Uterus (tissue), 3 donors: ENCODE measurements at regions not wholly inside any gene's neighbourhood (a gene's known extent, or its start where the extent isn't known, plus 50 kb on each side); places are given as distances from the start of the nearest gene placed in this dataset.

Experiments used
- DNase-seq, 2 donors: peaks; one replicate each; pipeline ENCODE4 v3.0.0-alpha.2; 2019 to 2020
- H3K27ac ChIP-seq, 2 donors: fragments of 200-600 bp; sonication (generic); 1 replicate in 1 of 2; 2 replicates in 1 of 2; pipeline ENCODE4 v1.5.1; 2016 to 2018
- H3K27me3 ChIP-seq, 2 donors: fragments of 200-600 bp; sonication (generic); one replicate each; pipeline ENCODE4 v1.5.1; 2018 to 2019; ENCODE audit warnings: control low read depth in 1 of 2
- H3K36me3 ChIP-seq, 2 donors: fragments of 200-600 bp; sonication (generic); one replicate each; pipeline ENCODE4 v1.5.1; 2019; ENCODE audit warnings: control low read depth in 1 of 2
- H3K4me1 ChIP-seq, 2 donors: fragments of 200-600 bp; sonication (generic); one replicate each; pipeline ENCODE4 v1.5.1; 2018 to 2019; ENCODE audit warnings: control low read depth in 1 of 2
- H3K4me3 ChIP-seq, 2 donors: fragments of 200-600 bp; sonication (generic); 1 replicate in 1 of 2; 2 replicates in 1 of 2; pipeline ENCODE4 v1.5.1; 2018 to 2019; ENCODE audit warnings: mild to moderate bottlenecking in 1 of 2
- H3K9me3 ChIP-seq, 2 donors: fragments of 200-600 bp; sonication (generic); one replicate each; pipeline ENCODE4 v1.5.1; 2019; ENCODE audit warnings: control low read depth in 1 of 2
- CTCF ChIP-seq, 4 experiments: fragments of 200-600 bp in 2 of 4; fragments of 450-650 bp in 2 of 4; sonication (generic) in 2 of 4; IDR thresholded peaks; one replicate each; pipeline ENCODE4 v1.5.1; 2016 to 2019; ENCODE audit warnings: antibody characterized with exemption in 4 of 4, mild to moderate bottlenecking in 2 of 4, moderate library complexity in 1 of 4
- POLR2A ChIP-seq, 2 donors: fragments of 450-650 bp; IDR thresholded peaks; one replicate each; pipeline ENCODE4 v1.6.1; 2016; ENCODE audit warnings: antibody characterized with exemption in 2 of 2, mild to moderate bottlenecking in 1 of 2, moderate library complexity in 1 of 2
- intact Hi-C: fragments of 100-400 bp; cut with DNase I; formaldehyde crosslinking; loops from one replicate; pipeline ENCODE4 v1.15.1; 2023; ENCODE audit warnings: low total_unique reads
- donor health status: DM: yes; HTN: yes; CAD: no.

DNA sequence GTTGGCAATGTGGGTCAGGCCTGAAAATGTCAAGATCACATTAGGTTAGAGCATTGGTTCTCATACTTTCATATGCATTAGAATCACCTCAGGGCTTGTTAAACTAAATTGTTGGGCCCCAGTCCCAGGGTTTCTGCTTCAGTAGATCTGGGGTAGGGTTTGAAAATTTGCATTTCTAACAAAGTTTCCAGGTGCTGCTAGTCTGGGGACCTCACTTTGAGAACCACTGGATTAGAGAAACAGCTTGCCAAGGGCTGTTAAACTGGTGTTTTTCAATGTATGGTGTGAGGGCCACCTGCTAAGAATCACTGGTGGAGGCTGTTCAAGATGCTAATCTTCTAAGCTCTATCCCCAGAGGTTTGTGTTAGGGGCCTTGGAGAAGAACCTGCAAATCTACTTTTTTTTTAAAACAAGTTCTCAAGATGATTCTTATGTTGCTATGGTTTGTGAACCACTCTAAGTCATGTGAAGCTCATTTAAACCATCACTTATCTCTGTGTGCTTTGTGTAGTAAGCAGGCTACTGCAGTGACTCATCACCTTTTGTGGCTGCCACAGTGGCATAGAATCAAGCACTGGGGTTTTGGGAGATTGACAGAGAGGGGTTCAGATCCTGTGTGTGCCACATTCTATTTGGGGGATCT, 152.2 kb downstream of the S1PR1 start:
- TF ChIP-seq CTCF (IDR thresholded peaks at IDR 0.05) (no peak), POLR2A (IDR thresholded peaks at IDR 0.05) (no peak)
- Histone ChIP-seq H3K36me3 (no peaks in the 10 kb centered on the region), H3K27ac (no peak overlapping the region), H3K27me3 (no peaks in the 10 kb centered on the region), H3K4me1 (no peaks in the 10 kb centered on the region), H3K9me3 (no peaks in the 10 kb centered on the region), H3K4me3 (no peak overlapping the region)
- intact Hi-C loops, result no loop called here
- DNase-seq, result no peak

GRCh38 chr1:101389547-101389929, 152.7 kb downstream of the S1PR1 start:
- Histone ChIP-seq H3K36me3 (no peaks in the 10 kb centered on the region), H3K27ac (no peak overlapping the region), H3K4me1 (no peaks in the 10 kb centered on the region), H3K27me3 (no peaks in the 10 kb centered on the region), H3K9me3 (no peaks in the 10 kb centered on the region), H3K4me3 (no peak overlapping the region)
- no peak for DNase-seq
- TF ChIP-seq POLR2A (IDR thresholded peaks at IDR 0.05) (no peak), CTCF (IDR thresholded peaks at IDR 0.05) (no peak)
- intact Hi-C loops, result no loop called here

- Histone ChIP-seq H3K4me3 (no peak overlapping the region), H3K36me3 (no peaks in the 10 kb centered on the region)
- intact Hi-C loops, result no loop called here
Measured at GRCh38 chr1:101392552-101392951, 155.7 kb downstream of the S1PR1 start.

GRCh38 chr1:101394041-101394440, 157.2 kb downstream of the S1PR1 start:
- Histone ChIP-seq H3K27me3 (no peaks in the 10 kb centered on the region), H3K4me3 (no peak overlapping the region), H3K9me3 (no peaks in the 10 kb centered on the region), H3K36me3 (no peaks in the 10 kb centered on the region), H3K4me1 (no peaks in the 10 kb centered on the region), H3K27ac (no peak overlapping the region)
- TF ChIP-seq CTCF (IDR thresholded peaks at IDR 0.05), result no peak
- TF ChIP-seq POLR2A (IDR thresholded peaks at IDR 0.05), result no peak
- intact Hi-C loops, result no loop called here
- DNase-seq, result no peak

More at GRCh38 chr1:101392552-101392951, 155.7 kb downstream of the S1PR1 start:
- Histone ChIP-seq H3K27ac (no peak overlapping the region), H3K4me1 (no peaks in the 10 kb centered on the region), H3K9me3 (no peaks in the 10 kb centered on the region), H3K27me3 (no peaks in the 10 kb centered on the region)
- TF ChIP-seq POLR2A (IDR thresholded peaks at IDR 0.05) (no peak), CTCF (IDR thresholded peaks at IDR 0.05) (no peak)
- no peak for DNase-seq

DNA sequence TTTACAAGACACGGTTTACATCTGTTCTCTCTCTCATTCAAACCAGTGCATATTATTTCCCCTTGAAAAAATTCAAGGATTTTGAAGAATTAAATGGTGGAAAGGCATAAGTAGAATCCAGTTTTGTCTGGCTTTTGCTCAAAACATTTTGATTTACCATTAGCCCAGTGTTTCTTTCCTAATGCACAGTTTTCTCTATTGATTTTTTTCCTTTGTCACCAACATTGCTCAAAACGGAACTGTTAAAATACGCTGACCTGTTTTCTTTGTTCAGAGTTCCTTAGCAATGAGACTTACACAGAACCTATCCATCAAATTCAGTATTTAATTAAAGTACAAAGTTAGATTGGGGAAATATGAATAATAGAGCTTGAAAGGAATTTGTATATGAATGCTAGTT, 162.4 kb downstream of the S1PR1 start:
- no peaks in the 10 kb centered on the region for H3K27me3 ChIP-seq
- no peaks in the 10 kb centered on the region for H3K4me1 ChIP-seq
- H3K9me3 ChIP-seq, result no peaks in the 10 kb centered on the region
- intact Hi-C loops, result no loop called here
- no peak for DNase-seq
- H3K4me3 ChIP-seq, result no peak overlapping the region
- H3K27ac ChIP-seq, result no peak overlapping the region
- H3K36me3 ChIP-seq, result no peaks in the 10 kb centered on the region
- no peak for TF ChIP-seq CTCF (IDR thresholded peaks at IDR 0.05)
- no peak for TF ChIP-seq POLR2A (IDR thresholded peaks at IDR 0.05)
